DND-41 (cell line): ENCODE measurements at regions not wholly inside any gene's neighbourhood (a gene's known extent, or its start where the extent isn't known, plus 50 kb on each side); places are given as distances from the start of the nearest gene placed in this dataset.

Experiments
- ATAC-seq: fragments of 200-7000 bp; cut with Tn5 transposase; 3 replicates; pipeline ENCODE4 v1.9.1; 2021; ENCODE audit warnings: low read depth; ENCODE audit not compliant: insufficient read depth
- DNase-seq: peaks from one replicate; pipeline ENCODE4 v3.0.0-alpha.2; 2020
- H2AFZ ChIP-seq: 2 replicates; pipeline ENCODE4 v1.6.0; 2012; ENCODE audit warnings: low read depth, low read length
- H3K27ac ChIP-seq: 2 replicates; pipeline ENCODE4 v1.5.1; 2012; ENCODE audit warnings: low read length, inconsistent platforms
- H3K27me3 ChIP-seq: fragments of 200-600 bp; sonication (generic); 2 replicates; pipeline ENCODE4 v1.6.0; 2012; ENCODE audit warnings: low read length, mild to moderate bottlenecking, inconsistent platforms; ENCODE audit not compliant: insufficient read depth, poor library complexity
- H3K36me3 ChIP-seq: 2 replicates; pipeline ENCODE4 v1.5.1; 2012; ENCODE audit warnings: low read length, inconsistent platforms; ENCODE audit not compliant: insufficient read depth
- H3K4me1 ChIP-seq: 2 replicates; pipeline ENCODE4 v1.5.1; 2012; ENCODE audit warnings: mild to moderate bottlenecking, low read length; ENCODE audit not compliant: insufficient read depth
- H3K4me2 ChIP-seq: 2 replicates; pipeline ENCODE4 v1.6.0; 2012; ENCODE audit warnings: mild to moderate bottlenecking, moderate library complexity, low read length, inconsistent platforms; ENCODE audit not compliant: insufficient read depth
- H3K4me3 ChIP-seq, 2 experiments: fragments of 200-600 bp in 1 of 2; shearing (Covaris generic) in 1 of 2; 2 replicates each; pipeline ENCODE4 v1.5.1; 2012 to 2016; ENCODE audit warnings: inconsistent platforms in 2 of 2, low read length in 2 of 2, mild to moderate bottlenecking in 2 of 2, low read depth in 1 of 2, moderate library complexity in 1 of 2
- H3K79me2 ChIP-seq: 2 replicates; pipeline ENCODE4 v1.6.0; 2012; ENCODE audit warnings: low read length, inconsistent platforms; ENCODE audit not compliant: insufficient read depth
- H3K9ac ChIP-seq: 2 replicates; pipeline ENCODE4 v1.6.0; 2012; ENCODE audit warnings: low read depth, mild to moderate bottlenecking, inconsistent platforms, low read length, moderate library complexity
- H3K9me3 ChIP-seq: 2 replicates; pipeline ENCODE4 v1.5.1; 2012; ENCODE audit warnings: low read length, moderate library complexity, mild to moderate bottlenecking, inconsistent platforms; ENCODE audit not compliant: insufficient read depth, severe bottlenecking
- H4K20me1 ChIP-seq: 2 replicates; pipeline ENCODE4 v1.6.0; 2012; ENCODE audit warnings: low read length; ENCODE audit not compliant: insufficient read depth
- CTCF ChIP-seq: IDR thresholded peaks from 2 replicates; pipeline ENCODE4 v1.5.1; 2012; ENCODE audit warnings: borderline replicate concordance, low read length, moderate library complexity, mild to moderate bottlenecking; ENCODE audit not compliant: poor library complexity, severe bottlenecking; ENCODE audit errors: extremely low read depth
- EZH2 ChIP-seq: IDR thresholded peaks from 3 replicates; pipeline ENCODE4 v1.6.1; 2012; ENCODE audit warnings: borderline replicate concordance, low read depth, mild to moderate bottlenecking, moderate library complexity, low read length, inconsistent platforms; ENCODE audit not compliant: severe bottlenecking

DNA sequence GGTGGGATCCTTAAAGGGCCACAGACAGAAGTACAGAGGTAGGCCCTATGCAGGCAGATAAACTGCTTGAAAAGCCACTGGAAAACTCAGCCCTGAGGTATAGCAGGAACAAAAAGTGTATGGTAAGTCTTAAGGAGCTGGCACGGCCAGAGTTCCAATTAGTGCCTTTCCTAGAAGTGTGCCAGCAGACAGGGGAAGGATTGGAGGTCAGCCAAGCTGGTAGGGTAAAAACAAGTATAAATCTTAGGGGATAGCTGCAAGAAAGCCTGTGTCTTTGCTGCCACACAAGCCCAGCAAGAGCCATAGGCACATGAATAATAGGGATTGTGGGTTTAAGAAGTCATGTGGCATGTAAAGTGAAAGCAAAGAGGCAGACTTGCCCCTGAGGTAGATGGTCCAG is 582.5 kb downstream of the PLOD2 start:
- Histone ChIP-seq H3K4me1 (no peaks in the 10 kb centered on the region), H2AFZ (no peak overlapping the region)

DNA sequence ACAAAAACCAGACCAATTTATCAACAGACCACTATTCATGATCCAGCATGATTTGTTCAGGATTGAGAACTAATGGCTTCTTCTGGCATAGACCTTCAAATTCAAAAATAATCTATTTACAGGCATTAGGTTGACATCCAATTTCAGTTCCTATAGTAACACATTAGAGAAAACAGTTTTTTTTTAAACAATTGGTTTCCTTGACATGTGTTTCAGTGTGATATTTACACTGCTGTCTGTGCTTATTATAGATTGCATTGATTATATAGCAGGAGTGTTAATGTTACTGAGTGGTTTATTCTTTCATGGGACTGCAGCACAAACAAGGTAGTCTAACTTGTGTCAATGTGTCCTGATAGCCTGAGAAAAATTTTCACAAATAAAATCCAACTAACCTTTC is 579.3 kb downstream of the PLOD2 start:
- Histone ChIP-seq H3K79me2 (no peaks in the 10 kb centered on the region), H4K20me1 (no peaks in the 10 kb centered on the region), H3K9ac (no peak overlapping the region), H3K4me1 (no peaks in the 10 kb centered on the region), H3K36me3 (no peaks in the 10 kb centered on the region), H3K4me2 (no peak overlapping the region), H3K27me3 (no peaks in the 10 kb centered on the region), H2AFZ (no peak overlapping the region), H3K9me3 (no peaks in the 10 kb centered on the region), H3K4me3 (no peak overlapping the region), H3K27ac (no peak overlapping the region)
- ATAC-seq (no peak), DNase-seq (no peak)
- TF ChIP-seq EZH2, result no peak
- TF ChIP-seq CTCF, result no peak

More for the DNA sequence above, 582.5 kb downstream of the PLOD2 start:
- no peak for TF ChIP-seq EZH2
- TF ChIP-seq CTCF, result no peak
- no peaks in the 10 kb centered on the region for H3K36me3 ChIP-seq
- H3K9ac ChIP-seq, result no peak overlapping the region
- no peak overlapping the region for H3K4me3 ChIP-seq
- H3K27me3 ChIP-seq, result no peaks in the 10 kb centered on the region
- no peaks in the 10 kb centered on the region for H3K79me2 ChIP-seq
- DNase-seq (no peak), ATAC-seq (no peak)
- H3K27ac ChIP-seq, result no peak overlapping the region
- H4K20me1 ChIP-seq, result no peaks in the 10 kb centered on the region
- no peaks in the 10 kb centered on the region for H3K9me3 ChIP-seq
- no peak overlapping the region for H3K4me2 ChIP-seq

DNA sequence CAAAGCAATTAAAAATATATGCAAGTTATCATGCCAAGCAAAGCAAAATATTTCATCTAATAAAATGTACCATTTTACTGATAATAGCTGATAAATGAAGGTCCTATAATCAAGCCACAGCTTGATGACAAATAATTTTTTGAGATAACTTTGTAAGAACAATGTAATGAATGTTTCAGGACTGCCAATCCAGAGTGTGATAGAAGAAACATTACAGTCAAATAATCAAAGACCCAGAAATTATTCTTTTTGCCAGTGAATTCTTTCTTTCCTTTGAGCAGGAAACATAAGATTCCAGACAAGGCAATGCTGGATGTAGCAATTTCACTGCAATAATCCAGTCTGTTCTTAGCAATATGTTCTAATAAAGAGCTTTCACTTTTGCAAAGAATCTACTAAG is 556.1 kb downstream of the PLOD2 start:
- Histone ChIP-seq H4K20me1 (no peaks in the 10 kb centered on the region), H3K4me3 (no peak overlapping the region), H2AFZ (no peak overlapping the region), H3K79me2 (no peaks in the 10 kb centered on the region), H3K27ac (no peak overlapping the region), H3K4me2 (no peak overlapping the region), H3K27me3 (no peaks in the 10 kb centered on the region), H3K9ac (no peak overlapping the region), H3K36me3 (no peaks in the 10 kb centered on the region), H3K9me3 (no peaks in the 10 kb centered on the region), H3K4me1 (no peaks in the 10 kb centered on the region)
- no peak for ATAC-seq
- TF ChIP-seq EZH2 (no peak), CTCF (no peak)
- DNase-seq, result no peak

- ATAC-seq (no peak), DNase-seq (no peak)
- Histone ChIP-seq H3K27me3 (no peaks in the 10 kb centered on the region), H3K36me3 (no peaks in the 10 kb centered on the region), H2AFZ (no peak overlapping the region), H3K4me2 (no peak overlapping the region), H3K9me3 (no peaks in the 10 kb centered on the region), H3K4me1 (no peaks in the 10 kb centered on the region), H3K4me3 (no peak overlapping the region), H3K9ac (no peak overlapping the region), H4K20me1 (no peaks in the 10 kb centered on the region), H3K27ac (no peak overlapping the region), H3K79me2 (no peaks in the 10 kb centered on the region)
- TF ChIP-seq CTCF (no peak), EZH2 (no peak)
Measured at GRCh38 chr3:145620002-145620401, 541.0 kb downstream of the PLOD2 start.
